Lower leg skin (tissue), 3 donors: ENCODE measurements at regions not wholly inside any gene's neighbourhood (a gene's known extent, or its start where the extent isn't known, plus 50 kb on each side); places are given as distances from the start of the nearest gene placed in this dataset.

Experiments
- CTCF ChIP-seq, 3 donors: fragments of 450-650 bp; IDR thresholded peaks; one replicate each; pipeline ENCODE4 v1.5.1; 2016; ENCODE audit warnings: antibody characterized with exemption in 3 of 3, mild to moderate bottlenecking in 3 of 3, moderate library complexity in 2 of 3
- POLR2A ChIP-seq, 2 donors: fragments of 450-650 bp; IDR thresholded peaks; one replicate each; pipeline ENCODE4 v1.6.1; 2016 to 2017; ENCODE audit warnings: antibody characterized with exemption in 2 of 2, mild to moderate bottlenecking in 1 of 2, moderate library complexity in 1 of 2

- TF ChIP-seq CTCF (IDR thresholded peaks at IDR 0.05) (no peak), POLR2A (IDR thresholded peaks at IDR 0.05) (no peak)
Observed at GRCh38 chr9:104326912-104327311, 177.2 kb upstream of the OR13F1 start.
